ENCODE measurements at regions not wholly inside any gene's neighbourhood (a gene's known extent, or its start where the extent isn't known, plus 50 kb on each side); places are given as distances from the start of the nearest gene placed in this dataset.

GRCh38 chr6:120352491-120352890 lies 981.8 kb downstream of the TBC1D32 start:
- Histone ChIP-seq H3K27ac (ENCODE audit: extremely low read length, insufficient read depth, low read length) (no peak overlapping the region), H3K4me1 (ENCODE audit: insufficient read depth, low read length) (no peaks in the 10 kb centered on the region), H3K4me2 (ENCODE audit: low read depth, low read length) (no peak overlapping the region), H3K9me3 (ENCODE audit: low read length) (peaks cover 6% of the 10 kb centered on the region; the same call in 1 of the 2 replicates), H3K9ac (ENCODE audit: insufficient read depth, low read depth, low read length) (no peak overlapping the region), H4K20me1 (ENCODE audit: insufficient read depth, low read length) (no peaks in the 10 kb centered on the region), H3K79me2 (ENCODE audit: insufficient read depth, low read length) (no peaks in the 10 kb centered on the region), H3K36me3 (replicated peaks in 1 of 2; ENCODE audit: control insufficient read depth in 1 of 2, insufficient read depth in 2 of 2, low read length in 2 of 2) (no peaks in the 10 kb centered on the region), H3K4me3 (replicated peaks in 1 of 3; ENCODE audit: insufficient read depth in 1 of 3, low read depth in 2 of 3, low read length in 3 of 3) (no peak overlapping the region), H2AFZ (ENCODE audit: low read length) (no peak overlapping the region), H3K27me3 (ENCODE audit: control insufficient read depth in 1 of 2, insufficient read depth in 2 of 2, low read length in 2 of 2) (no peaks in the 10 kb centered on the region)
- BruUV-seq (replicated peaks), result no TSS peak
- POLR2A ChIA-PET, result no interaction called here
- no peak for ATAC-seq
- intact Hi-C loops (cut with micrococcal nuclease; ENCODE audit: unreplicated experiment) (no loop called here), in situ Hi-C loops (cut with HindIII; ENCODE audit: extremely low pct_ligation_motif_present, low pct_unique_long_range_greater_than_20kb) (no loop called here)
- FAIRE-seq, result no peak
- DNase-seq (ENCODE audit: low spot score), result no peak
- TF ChIP-seq HINFP (CRISPR knock-in tag; IDR thresholded peaks at IDR 0.05; ENCODE audit: low read depth) (no peak), FIP1L1 (IDR thresholded peaks at IDR 0.05; ENCODE audit: borderline replicate concordance, insufficient read depth, low read depth, low read length) (no peak), U2AF2 (IDR thresholded peaks at IDR 0.05; ENCODE audit: low read depth, low read length) (0 out of 2 replicates have a peak, but pooled peaks have one; percentile 38), CBX5 (CRISPR knock-in tag; IDR thresholded peaks at IDR 0.05; ENCODE audit: borderline replicate concordance) (no peak), ZSCAN12 (CRISPR knock-in tag; IDR thresholded peaks at IDR 0.05) (no peak), CBFB (CRISPR knock-in tag; IDR thresholded peaks at IDR 0.05) (no peak), AHR (CRISPR knock-in tag; IDR thresholded peaks at IDR 0.05) (no peak)
- CTCF ChIA-PET (ENCODE audit: low intra/inter-chr PET ratio, low total read pairs), result no interaction called here

- WGBS (ENCODE audit: low lambda C conversion rate), result 97% methylated on average over 2 of the region's 2 CpGs
- H3K4me1 ChIP-seq (ENCODE audit: insufficient read depth, low read length), result no peaks in the 10 kb centered on the region
- CTCF ChIA-PET (ENCODE audit: low intra/inter-chr PET ratio, low total read pairs), result no interaction called here
- no peaks in the 10 kb centered on the region for H3K9me3 ChIP-seq (ENCODE audit: low read length)
- H3K4me3 ChIP-seq (replicated peaks in 1 of 3; ENCODE audit: insufficient read depth in 1 of 3, low read depth in 2 of 3, low read length in 3 of 3), result no peak overlapping the region
- intact Hi-C loops (cut with micrococcal nuclease; ENCODE audit: unreplicated experiment), result no loop called here
- H2AFZ ChIP-seq (ENCODE audit: low read length), result no peak overlapping the region
- in situ Hi-C loops (cut with HindIII; ENCODE audit: extremely low pct_ligation_motif_present, low pct_unique_long_range_greater_than_20kb), result no loop called here
- H4K20me1 ChIP-seq (ENCODE audit: insufficient read depth, low read length), result no peaks in the 10 kb centered on the region
- ATAC-seq (no peak), DNase-seq (ENCODE audit: low spot score) (no peak), FAIRE-seq (no peak)
- no peak overlapping the region for H3K9ac ChIP-seq (ENCODE audit: insufficient read depth, low read depth, low read length)
- H3K36me3 ChIP-seq (replicated peaks in 1 of 2; ENCODE audit: control insufficient read depth in 1 of 2, insufficient read depth in 2 of 2, low read length in 2 of 2), result no peaks in the 10 kb centered on the region
- no peaks in the 10 kb centered on the region for H3K79me2 ChIP-seq (ENCODE audit: insufficient read depth, low read length)
- no peaks in the 10 kb centered on the region for H3K27me3 ChIP-seq (ENCODE audit: control insufficient read depth in 1 of 2, insufficient read depth in 2 of 2, low read length in 2 of 2)
- H3K4me2 ChIP-seq (ENCODE audit: low read depth, low read length), result no peak overlapping the region
- POLR2A ChIA-PET, result no interaction called here
- H3K27ac ChIP-seq (ENCODE audit: extremely low read length, insufficient read depth, low read length), result no peak overlapping the region
- BruUV-seq (replicated peaks), result no TSS peak
- no peak for TF ChIP-seq THAP9 (CRISPR knock-in tag; IDR thresholded peaks at IDR 0.05; ENCODE audit: borderline replicate concordance)
- TF ChIP-seq ZNF749 (CRISPR knock-in tag; IDR thresholded peaks at IDR 0.05; ENCODE audit: borderline replicate concordance), result no peak
- TF ChIP-seq SCMH1 (CRISPR knock-in tag; IDR thresholded peaks at IDR 0.05; ENCODE audit: borderline replicate concordance), result no peak
- no peak for TF ChIP-seq ZGPAT (CRISPR knock-in tag; IDR thresholded peaks at IDR 0.05)
- TF ChIP-seq TCF7L2 (IDR thresholded peaks at IDR 0.05; ENCODE audit: low read depth, low read length), result no peak
- TF ChIP-seq RBM22 (optimal IDR thresholded peaks at IDR 0.05; ENCODE audit: low read length), result no peak
Observed at GRCh38 chr6:120348926-120349325, 985.4 kb downstream of the TBC1D32 start.
